ENCODE measurements at regions not wholly inside any gene's neighbourhood (a gene's known extent, or its start where the extent isn't known, plus 50 kb on each side); places are given as distances from the start of the nearest gene placed in this dataset.

GRCh38 chrX:6885909-6886308 is 261.6 kb upstream of the STS start:
- no peak for TF ChIP-seq CTCF (IDR thresholded peaks at IDR 0.05)
- TF ChIP-seq POLR2A (IDR thresholded peaks at IDR 0.05), result no peak

Data from body of pancreas (tissue), 4 donors.